ENCODE measurements at regions not wholly inside any gene's neighbourhood (a gene's known extent, or its start where the extent isn't known, plus 50 kb on each side); places are given as distances from the start of the nearest gene placed in this dataset.

DNA sequence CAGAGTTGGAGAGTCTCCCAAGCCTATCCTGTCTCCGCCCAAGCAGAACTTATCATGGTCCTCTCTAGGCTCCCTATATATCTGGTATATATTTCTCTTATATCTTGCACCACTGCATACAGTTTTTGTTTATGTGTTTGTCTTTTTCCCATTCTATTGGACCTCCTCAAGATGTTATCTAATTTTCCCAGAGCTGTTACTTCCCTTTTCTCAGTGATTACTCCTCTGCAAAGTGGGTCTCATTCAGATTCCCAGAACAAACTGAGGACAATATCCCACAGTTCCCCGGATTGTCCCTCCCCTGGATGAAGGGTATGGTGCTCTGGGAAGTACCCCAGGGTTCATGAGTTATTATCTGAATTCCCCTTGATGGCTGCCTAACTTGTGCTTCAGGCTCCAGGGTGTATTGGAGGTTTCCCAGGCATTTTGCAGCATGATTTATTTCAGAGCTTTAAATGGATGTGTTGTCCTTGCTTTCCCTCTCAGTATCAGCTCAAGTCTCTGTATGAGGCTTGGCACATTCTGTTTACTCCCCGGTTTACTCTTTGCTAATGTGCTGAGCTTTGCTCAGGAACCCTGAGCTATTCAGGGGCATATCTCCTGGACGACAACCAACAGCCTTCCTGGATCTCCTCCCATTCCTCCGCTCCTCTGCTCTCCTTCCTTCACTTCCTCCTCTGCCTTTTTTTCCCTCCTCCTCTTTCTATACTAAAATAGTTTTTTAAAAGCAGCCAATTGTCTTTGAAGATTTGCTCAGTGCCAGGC is 329.3 kb downstream of the SPRY2 start:
- TF ChIP-seq, protein P1, sequence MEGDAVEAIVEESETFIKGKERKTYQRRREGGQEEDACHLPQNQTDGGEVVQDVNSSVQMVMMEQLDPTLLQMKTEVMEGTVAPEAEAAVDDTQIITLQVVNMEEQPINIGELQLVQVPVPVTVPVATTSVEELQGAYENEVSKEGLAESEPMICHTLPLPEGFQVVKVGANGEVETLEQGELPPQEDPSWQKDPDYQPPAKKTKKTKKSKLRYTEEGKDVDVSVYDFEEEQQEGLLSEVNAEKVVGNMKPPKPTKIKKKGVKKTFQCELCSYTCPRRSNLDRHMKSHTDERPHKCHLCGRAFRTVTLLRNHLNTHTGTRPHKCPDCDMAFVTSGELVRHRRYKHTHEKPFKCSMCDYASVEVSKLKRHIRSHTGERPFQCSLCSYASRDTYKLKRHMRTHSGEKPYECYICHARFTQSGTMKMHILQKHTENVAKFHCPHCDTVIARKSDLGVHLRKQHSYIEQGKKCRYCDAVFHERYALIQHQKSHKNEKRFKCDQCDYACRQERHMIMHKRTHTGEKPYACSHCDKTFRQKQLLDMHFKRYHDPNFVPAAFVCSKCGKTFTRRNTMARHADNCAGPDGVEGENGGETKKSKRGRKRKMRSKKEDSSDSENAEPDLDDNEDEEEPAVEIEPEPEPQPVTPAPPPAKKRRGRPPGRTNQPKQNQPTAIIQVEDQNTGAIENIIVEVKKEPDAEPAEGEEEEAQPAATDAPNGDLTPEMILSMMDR (conservative IDR thresholded peaks at IDR 0.05) = no peak
- H3K27me3 ChIP-seq (ENCODE audit: control insufficient read depth, insufficient read depth, low read length, poor library complexity, severe bottlenecking) = no peaks in the 10 kb centered on the region
- H3K4me3 Mint-ChIP-seq = no peak overlapping the region
- 81 to 82% methylated on average over 3 to 5 of the region's 5 CpGs for WGBS, 2 experiments (ENCODE audit: insufficient coverage in 1 of 2, insufficient read length in 1 of 2)
- H3K27ac Mint-ChIP-seq = no peak overlapping the region
- no peak overlapping the region for H3K9ac ChIP-seq (ENCODE audit: extremely low read depth, low read length, poor library complexity, severe bottlenecking)
- H3K36me3 Mint-ChIP-seq (ENCODE audit: low read depth) = no peaks in the 10 kb centered on the region
- no peak for DNase-seq
- H3K9me3 Mint-ChIP-seq = no peaks in the 10 kb centered on the region
- no peaks in the 10 kb centered on the region for H3K27me3 Mint-ChIP-seq (ENCODE audit: insufficient read depth)
- peak overlapping the region; percentile 81 for H3K27ac ChIP-seq (ENCODE audit: low read depth, low read length)
- peaks cover 12% of the 10 kb centered on the region for H3K4me1 Mint-ChIP-seq
- peaks cover 3% of the 10 kb centered on the region for H3K4me1 ChIP-seq (ENCODE audit: control insufficient read depth, insufficient read depth, low read length)
- no peak overlapping the region for H3K4me3 ChIP-seq (ENCODE audit: low read length)
- peaks cover 12% of the 10 kb centered on the region for H3K9me3 ChIP-seq (ENCODE audit: control insufficient read depth, low read length)
- H3K36me3 ChIP-seq (ENCODE audit: control insufficient read depth, insufficient read depth, low read length) = no peaks in the 10 kb centered on the region

DNA sequence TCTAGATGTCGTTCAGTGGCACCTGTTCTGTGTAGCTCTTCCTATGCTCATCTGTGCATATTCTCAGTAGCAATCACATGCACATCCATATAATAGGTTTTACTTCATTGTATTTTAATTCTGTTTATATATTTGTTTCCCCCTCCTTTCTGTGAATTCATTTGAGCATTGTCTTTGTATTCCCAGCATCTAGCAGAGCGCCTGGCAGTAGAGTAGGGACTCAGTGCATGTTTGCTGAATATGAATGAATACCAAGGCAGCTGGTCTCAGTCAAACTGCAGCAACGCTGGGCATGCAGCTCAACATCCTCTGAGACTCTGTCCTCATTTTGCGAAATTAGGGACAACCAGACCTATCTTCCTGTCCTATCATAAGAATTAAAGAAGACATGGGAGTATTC is 330.1 kb downstream of the SPRY2 start:
- Mint-ChIP-seq H3K4me3 (no peak overlapping the region), H3K4me1 (peaks cover 12% of the 10 kb centered on the region), H3K9me3 (no peaks in the 10 kb centered on the region), H3K27me3 (ENCODE audit: insufficient read depth) (no peaks in the 10 kb centered on the region), H3K27ac (no peak overlapping the region), H3K36me3 (ENCODE audit: low read depth) (no peaks in the 10 kb centered on the region)
- Histone ChIP-seq H3K4me1 (ENCODE audit: control insufficient read depth, insufficient read depth, low read length) (peaks cover 3% of the 10 kb centered on the region), H3K4me3 (ENCODE audit: low read length) (no peak overlapping the region), H3K36me3 (ENCODE audit: control insufficient read depth, insufficient read depth, low read length) (no peaks in the 10 kb centered on the region), H3K27ac (ENCODE audit: low read depth, low read length) (peak overlapping the region; percentile 81), H3K9me3 (ENCODE audit: control insufficient read depth, low read length) (peaks cover 12% of the 10 kb centered on the region), H3K27me3 (ENCODE audit: control insufficient read depth, insufficient read depth, low read length, poor library complexity, severe bottlenecking) (no peaks in the 10 kb centered on the region), H3K9ac (ENCODE audit: extremely low read depth, low read length, poor library complexity, severe bottlenecking) (no peak overlapping the region)
- TF ChIP-seq, protein P1 (conservative IDR thresholded peaks at IDR 0.05) = no peak
- DNase-seq = no peak
- 92 to 93% methylated on average over 3 to 4 of the region's 4 CpGs for WGBS, 2 experiments (ENCODE audit: insufficient coverage in 1 of 2, insufficient read length in 1 of 2)

DNA sequence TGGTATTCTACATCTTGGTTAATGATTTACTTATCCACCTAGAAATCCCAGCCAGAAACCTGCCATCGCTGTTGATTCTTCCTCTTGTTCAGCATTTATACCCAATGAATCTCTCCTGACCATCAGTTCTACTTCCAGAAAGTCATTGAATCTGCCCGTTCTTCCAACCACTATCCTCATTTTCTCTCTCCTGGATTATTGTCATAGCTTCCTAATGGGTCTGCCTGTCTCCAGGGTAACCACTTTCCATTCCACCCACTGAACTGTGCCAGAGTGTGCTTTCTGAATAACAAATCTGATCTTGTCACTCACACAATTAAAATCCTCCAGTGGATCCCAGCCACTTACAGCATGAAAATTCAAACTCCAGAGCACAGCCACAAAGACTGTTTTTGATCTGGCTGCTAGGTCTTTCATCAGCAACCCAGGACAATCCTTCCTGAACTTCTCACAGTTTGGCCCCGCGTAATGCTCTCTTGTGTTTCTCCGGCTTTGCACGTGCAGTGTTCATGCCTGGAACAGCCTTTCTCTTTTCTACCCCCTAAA is 330.6 kb downstream of the SPRY2 start:
- H3K36me3 Mint-ChIP-seq (ENCODE audit: low read depth) = no peaks in the 10 kb centered on the region
- peaks cover 12% of the 10 kb centered on the region for H3K4me1 Mint-ChIP-seq
- no peaks in the 10 kb centered on the region for H3K9me3 Mint-ChIP-seq
- H3K9ac ChIP-seq (ENCODE audit: extremely low read depth, low read length, poor library complexity, severe bottlenecking) = no peak overlapping the region
- DNase-seq = no peak
- TF ChIP-seq, protein P1 (conservative IDR thresholded peaks at IDR 0.05) = no peak
- H3K27ac Mint-ChIP-seq = no peak overlapping the region
- no peaks in the 10 kb centered on the region for H3K27me3 Mint-ChIP-seq (ENCODE audit: insufficient read depth)
- H3K36me3 ChIP-seq (ENCODE audit: control insufficient read depth, insufficient read depth, low read length) = no peaks in the 10 kb centered on the region
- peaks cover 11% of the 10 kb centered on the region for H3K9me3 ChIP-seq (ENCODE audit: control insufficient read depth, low read length)
- H3K4me3 ChIP-seq (ENCODE audit: low read length) = no peak overlapping the region
- H3K27me3 ChIP-seq (ENCODE audit: control insufficient read depth, insufficient read depth, low read length, poor library complexity, severe bottlenecking) = no peaks in the 10 kb centered on the region
- no peak overlapping the region for H3K4me3 Mint-ChIP-seq
- WGBS, 2 experiments (ENCODE audit: insufficient coverage in 1 of 2, insufficient read length in 1 of 2) = 72 to 88% methylated on average over 5 to 6 of the region's 6 CpGs
- peaks cover 3% of the 10 kb centered on the region for H3K4me1 ChIP-seq (ENCODE audit: control insufficient read depth, insufficient read depth, low read length)
- peak overlapping the region; percentile 81 for H3K27ac ChIP-seq (ENCODE audit: low read depth, low read length)
